HL-60 (cell line): ENCODE measurements at regions not wholly inside any gene's neighbourhood (a gene's known extent, or its start where the extent isn't known, plus 50 kb on each side); places are given as distances from the start of the nearest gene placed in this dataset.
"Not testable (repeated sequence)": the region's sequence is repeated elsewhere in the genome, so short reads cannot be mapped to it uniquely, and the experiment has no call there.

ENCODE experiments used
- DNase-seq, 2 experiments: peaks; one replicate each; pipeline ENCODE4 v3.0.0-alpha.2; 2010 to 2020; ENCODE audit warnings: low read depth in 1 of 2, low spot score in 1 of 2
- H3K27ac ChIP-seq: fragments of 250-450 bp; sonication (Bioruptor Pico); replicated peaks from 2 replicates; pipeline ENCODE4 v1.5.1; 2020; ENCODE audit warnings: mild to moderate bottlenecking, moderate library complexity
- H3K27me3 ChIP-seq: fragments of 250-450 bp; sonication (Bioruptor Pico); 2 replicates; pipeline ENCODE4 v1.5.1; 2021; ENCODE audit warnings: mild to moderate bottlenecking, moderate library complexity; ENCODE audit not compliant: insufficient read depth, poor library complexity, severe bottlenecking
- H3K4me3 ChIP-seq: replicated peaks from 2 replicates; pipeline ENCODE4 v1.5.1; 2011; ENCODE audit warnings: mild to moderate bottlenecking, control low read depth, low read length; ENCODE audit not compliant: insufficient read depth
- CTCF ChIP-seq: IDR thresholded peaks from one replicate; pipeline ENCODE4 v1.5.1; 2011; ENCODE audit warnings: low read length, control low read depth, inconsistent platforms; ENCODE audit not compliant: insufficient read depth
- GABPA ChIP-seq: IDR thresholded peaks from 2 replicates; pipeline ENCODE4 v1.6.1; 2012; ENCODE audit warnings: low read depth
- POLR2AphosphoS5 ChIP-seq: IDR thresholded peaks from 2 replicates; pipeline ENCODE4 v1.6.1; 2012; ENCODE audit warnings: low read depth
- REST ChIP-seq: IDR thresholded peaks from 2 replicates; pipeline ENCODE4 v1.6.1; 2012; ENCODE audit warnings: low read depth; ENCODE audit not compliant: insufficient replicate concordance
- SPI1 ChIP-seq: IDR thresholded peaks from 2 replicates; pipeline ENCODE4 v1.6.1; 2012; ENCODE audit warnings: low read depth, mild to moderate bottlenecking, borderline replicate concordance

GRCh38 chr9:42388146-42388690, 204.8 kb downstream of the SPATA31A6 start:
- TF ChIP-seq REST (no peak), GABPA (no peak), SPI1 (no peak)
- no peak for DNase-seq
- no peak overlapping the region for H3K27ac ChIP-seq
- no peaks in the 10 kb centered on the region for H3K27me3 ChIP-seq
- H3K4me3 ChIP-seq, result no peak overlapping the region

GRCh38 chr9:42388846-42389245, 205.4 kb downstream of the SPATA31A6 start:
- no peak overlapping the region for H3K27ac ChIP-seq
- TF ChIP-seq POLR2AphosphoS5, result no peak
- TF ChIP-seq SPI1, result no peak
- TF ChIP-seq REST, result no peak
- no peak for TF ChIP-seq GABPA
- no peak for TF ChIP-seq CTCF
- DNase-seq, result no peak
- no peak overlapping the region for H3K4me3 ChIP-seq
- H3K27me3 ChIP-seq, result no peaks in the 10 kb centered on the region

GRCh38 chr9:42392773-42393455, 209.5 kb downstream of the SPATA31A6 start:
- H3K27me3 ChIP-seq, DNase-seq, H3K4me3 ChIP-seq, H3K27ac ChIP-seq: not testable (repeated sequence)

- H3K27me3 ChIP-seq, result no peaks in the 10 kb centered on the region
- TF ChIP-seq CTCF (no peak), SPI1 (no peak), POLR2AphosphoS5 (no peak), REST (no peak), GABPA (no peak)
- no peak overlapping the region for H3K4me3 ChIP-seq
- no peak for DNase-seq
- no peak overlapping the region for H3K27ac ChIP-seq
These were observed 212.9 kb downstream of the SPATA31A6 start for GRCh38 chr9:42396318-42396717.

GRCh38 chr9:42397336-42397735, 213.9 kb downstream of the SPATA31A6 start:
- not testable (repeated sequence) for H3K27ac ChIP-seq, H3K27me3 ChIP-seq, H3K4me3 ChIP-seq, DNase-seq

- H3K27ac ChIP-seq, H3K4me3 ChIP-seq, DNase-seq, H3K27me3 ChIP-seq: not testable (repeated sequence)
These were observed 219.5 kb downstream of the SPATA31A6 start for GRCh38 chr9:42402919-42403318.

- not testable (repeated sequence) for H3K27me3 ChIP-seq, DNase-seq, H3K27ac ChIP-seq, H3K4me3 ChIP-seq
These were observed 226.1 kb downstream of the SPATA31A6 start for GRCh38 chr9:42409581-42409980.
